GM10248 (cell line): ENCODE measurements at regions not wholly inside any gene's neighbourhood (a gene's known extent, or its start where the extent isn't known, plus 50 kb on each side); places are given as distances from the start of the nearest gene placed in this dataset.

Experiments
- CTCF ChIA-PET: fragments of 300-600 bp; sonication (Branson Sonifier 250); formaldehyde crosslinking; extraction: SDS; loops from one replicate; lab custom pipeline; 2021; ENCODE audit warnings: antibody characterized with exemption; lab: Yijun Ruan, JAX
- POLR2A ChIA-PET: fragments of 350-650 bp; sonication (Branson Sonifier 250); formaldehyde crosslinking; extraction: SDS; loops from one replicate; lab custom pipeline; 2020; ENCODE audit warnings: antibody characterized with exemption; lab: Yijun Ruan, JAX
- DNase-seq: peaks from one replicate; pipeline ENCODE4 v3.0.0; 2012; ENCODE audit errors: extremely low spot score
- CTCF ChIP-seq: IDR thresholded peaks from 2 replicates; pipeline ENCODE4 v1.5.1; 2012; ENCODE audit warnings: mild to moderate bottlenecking, low read depth; ENCODE audit errors: extremely low read depth, missing control alignments, control extremely low read depth

GRCh38 chr18:28767201-28767600 is 590.3 kb upstream of the CDH2 start:
- no peak for TF ChIP-seq CTCF
- POLR2A ChIA-PET: no interaction called here
- CTCF ChIA-PET: interaction anchor here (1.5 kb wide), 1 partner anchor 12 kb away, joined by 3 read pairs; no protein-coding TSS in a partner anchor
- no peak for DNase-seq

- ChIA-PET CTCF (interaction anchor here (1.5 kb wide), 1 partner anchor 11 kb away, joined by 3 read pairs; no protein-coding TSS in a partner anchor), POLR2A (no interaction called here)
- no peak for DNase-seq
- TF ChIP-seq CTCF: no peak
These were observed 589.8 kb upstream of the CDH2 start for GRCh38 chr18:28766721-28767120.

- POLR2A ChIA-PET: no interaction called here
- CTCF ChIA-PET: no interaction called here
- TF ChIP-seq CTCF: no peak
- DNase-seq: no peak
These were observed 589.1 kb upstream of the CDH2 start for GRCh38 chr18:28766027-28766426.

- no peak for DNase-seq
- TF ChIP-seq CTCF: no peak
- ChIA-PET POLR2A (no interaction called here), CTCF (no interaction called here)
These were observed 583.4 kb upstream of the CDH2 start for GRCh38 chr18:28760299-28760698.

GRCh38 chr18:28757466-28758008 is 580.6 kb upstream of the CDH2 start:
- no peak for DNase-seq
- ChIA-PET CTCF (interaction anchor here (1.4 kb wide), 1 partner anchor 9 kb away, joined by 5 read pairs; no protein-coding TSS in a partner anchor), POLR2A (no interaction called here)
- no peak for TF ChIP-seq CTCF

GRCh38 chr18:28743115-28743514 is 566.2 kb upstream of the CDH2 start:
- ChIA-PET POLR2A (no interaction called here), CTCF (no interaction called here)
- no peak for DNase-seq
- no peak for TF ChIP-seq CTCF
